Activated T-helper 17 cell treated with anti-CD3 and anti-CD28 coated beads, Interleukin-2, amount 50 U/mL, for 72 hours (primary cell): ENCODE measurements at regions not wholly inside any gene's neighbourhood (a gene's known extent, or its start where the extent isn't known, plus 50 kb on each side); places are given as distances from the start of the nearest gene placed in this dataset.

ENCODE experiments used
- ATAC-seq: fragments of 150-1000 bp; cut with Tn5 transposase; replicated peaks from 2 replicates; pipeline ENCODE4 v1.10.0; 2021; ENCODE audit warnings: mild to moderate bottlenecking, moderate library complexity
- H3K27ac Mint-ChIP-seq: one replicate; pipeline ENCODE4 v1.8.0; 2022; ENCODE audit warnings: mixed read lengths
- H3K27me3 Mint-ChIP-seq: one replicate; pipeline ENCODE4 v1.8.0; 2022; ENCODE audit warnings: mixed read lengths
- H3K36me3 Mint-ChIP-seq: one replicate; pipeline ENCODE4 v1.8.0; 2022; ENCODE audit warnings: low read depth, mild to moderate bottlenecking, mixed read lengths
- H3K4me1 Mint-ChIP-seq: one replicate; pipeline ENCODE4 v1.8.0; 2022; ENCODE audit warnings: mixed read lengths
- H3K4me3 Mint-ChIP-seq: one replicate; pipeline ENCODE4 v1.8.0; 2022; ENCODE audit warnings: mild to moderate bottlenecking, mixed read lengths
- H3K9me3 Mint-ChIP-seq: one replicate; pipeline ENCODE4 v1.8.0; 2022; ENCODE audit warnings: mixed read lengths

GRCh38 chr22:48495751-48496080 lies 1332.0 kb downstream of the BRD1 start:
- no peak overlapping the region for H3K27ac Mint-ChIP-seq
- H3K4me3 Mint-ChIP-seq: no peak overlapping the region
- H3K27me3 Mint-ChIP-seq: peaks cover 31% of the 10 kb centered on the region
- no peaks in the 10 kb centered on the region for H3K9me3 Mint-ChIP-seq
- H3K4me1 Mint-ChIP-seq: no peaks in the 10 kb centered on the region
- no peaks in the 10 kb centered on the region for H3K36me3 Mint-ChIP-seq
- no peak for ATAC-seq

- no peak overlapping the region for H3K4me3 Mint-ChIP-seq
- no peaks in the 10 kb centered on the region for H3K9me3 Mint-ChIP-seq
- no peaks in the 10 kb centered on the region for H3K4me1 Mint-ChIP-seq
- H3K27ac Mint-ChIP-seq: no peak overlapping the region
- H3K36me3 Mint-ChIP-seq: no peaks in the 10 kb centered on the region
- no peak for ATAC-seq
- H3K27me3 Mint-ChIP-seq: peaks cover 31% of the 10 kb centered on the region
These were observed 1332.5 kb downstream of the BRD1 start for GRCh38 chr22:48494968-48495750.

GRCh38 chr22:48494256-48494967 lies 1333.3 kb downstream of the BRD1 start:
- peaks cover 31% of the 10 kb centered on the region for H3K27me3 Mint-ChIP-seq
- no peaks in the 10 kb centered on the region for H3K4me1 Mint-ChIP-seq
- H3K36me3 Mint-ChIP-seq: no peaks in the 10 kb centered on the region
- ATAC-seq: no peak
- no peak overlapping the region for H3K4me3 Mint-ChIP-seq
- H3K9me3 Mint-ChIP-seq: no peaks in the 10 kb centered on the region
- no peak overlapping the region for H3K27ac Mint-ChIP-seq

GRCh38 chr22:48493733-48494132 lies 1333.9 kb downstream of the BRD1 start:
- H3K27ac Mint-ChIP-seq: no peak overlapping the region
- H3K27me3 Mint-ChIP-seq: peaks cover 31% of the 10 kb centered on the region
- no peak for ATAC-seq
- H3K9me3 Mint-ChIP-seq: no peaks in the 10 kb centered on the region
- H3K4me1 Mint-ChIP-seq: no peaks in the 10 kb centered on the region
- H3K4me3 Mint-ChIP-seq: no peak overlapping the region
- H3K36me3 Mint-ChIP-seq: no peaks in the 10 kb centered on the region

GRCh38 chr22:48492366-48493320 lies 1335.0 kb downstream of the BRD1 start:
- H3K27me3 Mint-ChIP-seq: peaks cover 42% of the 10 kb centered on the region
- no peak overlapping the region for H3K27ac Mint-ChIP-seq
- H3K36me3 Mint-ChIP-seq: no peaks in the 10 kb centered on the region
- no peak for ATAC-seq
- H3K9me3 Mint-ChIP-seq: no peaks in the 10 kb centered on the region
- H3K4me1 Mint-ChIP-seq: no peaks in the 10 kb centered on the region
- H3K4me3 Mint-ChIP-seq: no peak overlapping the region

GRCh38 chr22:48491451-48491941 lies 1336.2 kb downstream of the BRD1 start:
- ATAC-seq: no peak
- no peaks in the 10 kb centered on the region for H3K9me3 Mint-ChIP-seq
- no peak overlapping the region for H3K27ac Mint-ChIP-seq
- peaks cover 50% of the 10 kb centered on the region for H3K27me3 Mint-ChIP-seq
- H3K4me3 Mint-ChIP-seq: no peak overlapping the region
- no peaks in the 10 kb centered on the region for H3K4me1 Mint-ChIP-seq
- H3K36me3 Mint-ChIP-seq: no peaks in the 10 kb centered on the region

GRCh38 chr22:48490500-48491411 lies 1336.9 kb downstream of the BRD1 start:
- Mint-ChIP-seq H3K4me3 (no peak overlapping the region), H3K27ac (no peak overlapping the region), H3K27me3 (peaks cover 52% of the 10 kb centered on the region), H3K36me3 (no peaks in the 10 kb centered on the region), H3K4me1 (no peaks in the 10 kb centered on the region), H3K9me3 (no peaks in the 10 kb centered on the region)
- no peak for ATAC-seq

- peaks cover 51% of the 10 kb centered on the region for H3K27me3 Mint-ChIP-seq
- H3K36me3 Mint-ChIP-seq: no peaks in the 10 kb centered on the region
- no peak overlapping the region for H3K4me3 Mint-ChIP-seq
- no peak overlapping the region for H3K27ac Mint-ChIP-seq
- ATAC-seq: no peak
- no peaks in the 10 kb centered on the region for H3K9me3 Mint-ChIP-seq
- no peaks in the 10 kb centered on the region for H3K4me1 Mint-ChIP-seq
These were observed 1337.8 kb downstream of the BRD1 start for GRCh38 chr22:48489551-48490499.

GRCh38 chr22:48488611-48489511 lies 1338.8 kb downstream of the BRD1 start:
- Mint-ChIP-seq H3K27ac (no peak overlapping the region), H3K27me3 (peaks cover 46% of the 10 kb centered on the region), H3K9me3 (no peaks in the 10 kb centered on the region), H3K4me1 (no peaks in the 10 kb centered on the region), H3K4me3 (no peak overlapping the region), H3K36me3 (no peaks in the 10 kb centered on the region)
- no peak for ATAC-seq

- no peak overlapping the region for H3K4me3 Mint-ChIP-seq
- no peaks in the 10 kb centered on the region for H3K36me3 Mint-ChIP-seq
- H3K27me3 Mint-ChIP-seq: peaks cover 44% of the 10 kb centered on the region
- no peaks in the 10 kb centered on the region for H3K9me3 Mint-ChIP-seq
- ATAC-seq: no peak
- no peaks in the 10 kb centered on the region for H3K4me1 Mint-ChIP-seq
- H3K27ac Mint-ChIP-seq: no peak overlapping the region
These were observed 1339.5 kb downstream of the BRD1 start for GRCh38 chr22:48488149-48488551.

GRCh38 chr22:48486558-48486957 lies 1341.1 kb downstream of the BRD1 start:
- no peak for ATAC-seq
- H3K4me1 Mint-ChIP-seq: no peaks in the 10 kb centered on the region

GRCh38 chr22:48486134-48486532 lies 1341.5 kb downstream of the BRD1 start:
- ATAC-seq: no peak
- no peaks in the 10 kb centered on the region for H3K36me3 Mint-ChIP-seq
- no peak overlapping the region for H3K27ac Mint-ChIP-seq
- no peaks in the 10 kb centered on the region for H3K4me1 Mint-ChIP-seq
- no peaks in the 10 kb centered on the region for H3K9me3 Mint-ChIP-seq
- H3K27me3 Mint-ChIP-seq: peaks cover 27% of the 10 kb centered on the region
- no peak overlapping the region for H3K4me3 Mint-ChIP-seq

More at GRCh38 chr22:48486558-48486957, 1341.1 kb downstream of the BRD1 start:
- Mint-ChIP-seq H3K27ac (no peak overlapping the region), H3K9me3 (no peaks in the 10 kb centered on the region), H3K27me3 (peaks cover 28% of the 10 kb centered on the region), H3K4me3 (no peak overlapping the region), H3K36me3 (no peaks in the 10 kb centered on the region)
